Tibial nerve (tissue), 4 donors: ENCODE measurements at regions not wholly inside any gene's neighbourhood (a gene's known extent, or its start where the extent isn't known, plus 50 kb on each side); places are given as distances from the start of the nearest gene placed in this dataset.

Source experiments
- DNase-seq, 2 donors: peaks; one replicate each; pipeline ENCODE4 v3.0.0-alpha.2; 2019; ENCODE audit warnings: low spot score in 2 of 2
- H3K27ac ChIP-seq, 4 donors: fragments of 200-600 bp; sonication (generic) in 3 of 4; one replicate each; pipeline ENCODE4 v1.5.1; 2017 to 2019; ENCODE audit warnings: mild to moderate bottlenecking in 1 of 4
- H3K27me3 ChIP-seq, 2 donors: fragments of 200-600 bp; sonication (generic) in 1 of 2; one replicate each; pipeline versions ENCODE4 v1.5.1 to v1.6.0; 2017 to 2019
- H3K36me3 ChIP-seq, 3 donors: fragments of 200-600 bp; sonication (generic); one replicate each; pipeline ENCODE4 v1.5.1; 2018 to 2019
- H3K4me1 ChIP-seq, 4 donors: fragments of 200-600 bp; sonication (generic) in 3 of 4; one replicate each; pipeline ENCODE4 v1.5.1; 2017 to 2019
- H3K4me3 ChIP-seq, 4 donors: fragments of 200-600 bp; sonication (generic) in 3 of 4; one replicate each; pipeline ENCODE4 v1.5.1; 2017 to 2019; ENCODE audit warnings: mild to moderate bottlenecking in 1 of 4, moderate library complexity in 1 of 4
- H3K9me3 ChIP-seq, 4 donors: fragments of 200-600 bp; sonication (generic) in 3 of 4; one replicate each; pipeline ENCODE4 v1.5.1; 2017 to 2019
- CTCF ChIP-seq, 5 experiments: fragments of 200-600 bp in 3 of 5; fragments of 450-650 bp in 2 of 5; sonication (generic) in 3 of 5; IDR thresholded peaks; one replicate each; pipeline ENCODE4 v1.5.1; 2016 to 2019; ENCODE audit warnings: antibody characterized with exemption in 5 of 5, mild to moderate bottlenecking in 3 of 5, moderate library complexity in 2 of 5
- EP300 ChIP-seq, 2 donors: sonication (generic); formaldehyde crosslinking; IDR thresholded peaks; one replicate each; pipeline ENCODE4 v1.6.1; 2017; ENCODE audit warnings: antibody characterized with exemption in 2 of 2, mild to moderate bottlenecking in 1 of 2
- POLR2A ChIP-seq, 2 donors: fragments of 450-650 bp; IDR thresholded peaks; one replicate each; pipeline ENCODE4 v1.6.1; 2017; ENCODE audit warnings: antibody characterized with exemption in 2 of 2, mild to moderate bottlenecking in 2 of 2, moderate library complexity in 2 of 2
- WGBS, 2 donors: methylation state at CpG; one replicate each; pipeline ENCODE4 v1.1.5; 2018; 5-methylcytosine and 5-hydroxymethylcytosine counted together

- no peak for TF ChIP-seq EP300 (IDR thresholded peaks at IDR 0.05)
- TF ChIP-seq CTCF (IDR thresholded peaks at IDR 0.05), result no peak
- no peak for TF ChIP-seq POLR2A (IDR thresholded peaks at IDR 0.05)
- Histone ChIP-seq H3K27ac (no peak overlapping the region), H3K4me1 (no peaks in the 10 kb centered on the region), H3K4me3 (no peak overlapping the region), H3K27me3 (no peaks in the 10 kb centered on the region), H3K9me3 (no peaks in the 10 kb centered on the region), H3K36me3 (no peaks in the 10 kb centered on the region)
- no peak for DNase-seq
These were observed 652.1 kb upstream of the ZNF804A start for GRCh38 chr2:183946193-183946592.

- Histone ChIP-seq H3K4me1 (no peaks in the 10 kb centered on the region), H3K27ac (no peak overlapping the region), H3K36me3 (no peaks in the 10 kb centered on the region), H3K4me3 (no peak overlapping the region), H3K27me3 (no peaks in the 10 kb centered on the region), H3K9me3 (no peaks in the 10 kb centered on the region)
- WGBS, 2 donors, result 85 to 86% methylated on average over 1 of the region's 1 CpG
- no peak for TF ChIP-seq CTCF (IDR thresholded peaks at IDR 0.05)
- TF ChIP-seq POLR2A (IDR thresholded peaks at IDR 0.05), result no peak
- no peak for TF ChIP-seq EP300 (IDR thresholded peaks at IDR 0.05)
- no peak for DNase-seq
These were observed 649.5 kb upstream of the ZNF804A start for GRCh38 chr2:183948861-183949260.

GRCh38 chr2:183950673-183951072 is 647.7 kb upstream of the ZNF804A start:
- no peak overlapping the region for H3K27ac ChIP-seq
- no peak for DNase-seq

GRCh38 chr2:183951630-183952029 is 646.7 kb upstream of the ZNF804A start:
- no peaks in the 10 kb centered on the region for H3K27me3 ChIP-seq
- no peak for DNase-seq
- WGBS, 2 donors, result 92 to 96% methylated on average over 2 of the region's 2 CpGs
- no peaks in the 10 kb centered on the region for H3K36me3 ChIP-seq
- H3K4me3 ChIP-seq, result no peak overlapping the region
- TF ChIP-seq CTCF (IDR thresholded peaks at IDR 0.05) (no peak), EP300 (IDR thresholded peaks at IDR 0.05) (no peak), POLR2A (IDR thresholded peaks at IDR 0.05) (no peak)
- H3K4me1 ChIP-seq, result no peaks in the 10 kb centered on the region
- H3K9me3 ChIP-seq, result no peaks in the 10 kb centered on the region
- H3K27ac ChIP-seq, result no peak overlapping the region

More at GRCh38 chr2:183950673-183951072, 647.7 kb upstream of the ZNF804A start:
- Histone ChIP-seq H3K4me1 (no peaks in the 10 kb centered on the region), H3K9me3 (no peaks in the 10 kb centered on the region), H3K4me3 (no peak overlapping the region), H3K27me3 (no peaks in the 10 kb centered on the region), H3K36me3 (no peaks in the 10 kb centered on the region)
- WGBS, 2 donors, result 32 to 36% methylated on average over 1 of the region's 1 CpG
- no peak for TF ChIP-seq POLR2A (IDR thresholded peaks at IDR 0.05)
- no peak for TF ChIP-seq CTCF (IDR thresholded peaks at IDR 0.05)

- Histone ChIP-seq H3K27me3 (no peaks in the 10 kb centered on the region), H3K36me3 (no peaks in the 10 kb centered on the region), H3K4me1 (no peaks in the 10 kb centered on the region), H3K4me3 (no peak overlapping the region), H3K9me3 (no peaks in the 10 kb centered on the region), H3K27ac (no peak overlapping the region)
- TF ChIP-seq CTCF (IDR thresholded peaks at IDR 0.05), result no peak
- TF ChIP-seq EP300 (IDR thresholded peaks at IDR 0.05), result no peak
- no peak for TF ChIP-seq POLR2A (IDR thresholded peaks at IDR 0.05)
- DNase-seq, result no peak
- 65% methylated on average over 2 of the region's 2 CpGs for WGBS, 2 donors
These were observed 645.6 kb upstream of the ZNF804A start for GRCh38 chr2:183952741-183953140.
